HG02642 (cell line): ENCODE measurements at regions not wholly inside any gene's neighbourhood (a gene's known extent, or its start where the extent isn't known, plus 50 kb on each side); places are given as distances from the start of the nearest gene placed in this dataset.

Source experiments
- ATAC-seq: cut with Tn5 transposase; IDR thresholded peaks from one replicate; pipeline ENCODE4 v1.9.1; 2021; ENCODE audit warnings: mild to moderate bottlenecking; ENCODE audit not compliant: unreplicated experiment, poor library complexity

GRCh38 chr3:124089214-124089613 lies 97.3 kb upstream of the ROPN1 start:
- no peak for ATAC-seq

- no peak for ATAC-seq
Measured at GRCh38 chr3:124091716-124092115, 99.8 kb upstream of the ROPN1 start.

GRCh38 chr3:124092811-124093210 lies 100.9 kb upstream of the ROPN1 start:
- no peak for ATAC-seq

GRCh38 chr3:124094496-124094895 lies 102.6 kb upstream of the ROPN1 start:
- ATAC-seq: no peak

GRCh38 chr3:124097362-124098131 lies 105.6 kb upstream of the ROPN1 start:
- no peak for ATAC-seq

- ATAC-seq: no peak
Measured at GRCh38 chr3:124101643-124102042, 109.7 kb upstream of the ROPN1 start.

- ATAC-seq: no peak
Measured at GRCh38 chr3:124107104-124107890, 115.4 kb upstream of the ROPN1 start.

- ATAC-seq: no peak
Measured at GRCh38 chr3:124108446-124108845, 116.5 kb upstream of the ROPN1 start.

- no peak for ATAC-seq
Measured at GRCh38 chr3:124113485-124113884, 121.6 kb upstream of the ROPN1 start.

GRCh38 chr3:124115279-124115678 lies 123.4 kb upstream of the ROPN1 start:
- no peak for ATAC-seq

GRCh38 chr3:124115956-124116355 lies 124.0 kb upstream of the ROPN1 start:
- ATAC-seq: no peak

- ATAC-seq: no peak
Measured at GRCh38 chr3:124116906-124117305, 125.0 kb upstream of the ROPN1 start.

- ATAC-seq: no peak
Measured at GRCh38 chr3:124117486-124117885, 125.6 kb upstream of the ROPN1 start.

GRCh38 chr3:124118397-124118796 lies 126.5 kb upstream of the ROPN1 start:
- ATAC-seq: no peak

GRCh38 chr3:124119056-124119716 lies 127.3 kb upstream of the ROPN1 start:
- no peak for ATAC-seq

GRCh38 chr3:124121379-124122312 lies 129.7 kb upstream of the ROPN1 start:
- no peak for ATAC-seq

- no peak for ATAC-seq
Measured at GRCh38 chr3:124125315-124125714, 133.4 kb upstream of the ROPN1 start.

GRCh38 chr3:124126436-124127023 lies 134.6 kb upstream of the ROPN1 start:
- no peak for ATAC-seq

- ATAC-seq: no peak
Measured at GRCh38 chr3:124131158-124131557, 139.2 kb upstream of the ROPN1 start.

GRCh38 chr3:124131580-124131979 lies 139.7 kb upstream of the ROPN1 start:
- ATAC-seq: no peak
